Vagina (tissue), 2 donors: ENCODE measurements at regions not wholly inside any gene's neighbourhood (a gene's known extent, or its start where the extent isn't known, plus 50 kb on each side); places are given as distances from the start of the nearest gene placed in this dataset.

Experiments used
- CTCF ChIP-seq, 3 experiments: fragments of 450-650 bp in 2 of 3; fragments of 200-600 bp in 1 of 3; sonication (generic) in 1 of 3; IDR thresholded peaks; one replicate each; pipeline ENCODE4 v1.5.1; 2017 to 2019; ENCODE audit warnings: antibody characterized with exemption in 3 of 3, mild to moderate bottlenecking in 2 of 3, moderate library complexity in 2 of 3
- POLR2A ChIP-seq, 2 donors: fragments of 450-650 bp; IDR thresholded peaks; one replicate each; pipeline ENCODE4 v1.6.1; 2017; ENCODE audit warnings: antibody characterized with exemption in 2 of 2, mild to moderate bottlenecking in 2 of 2, moderate library complexity in 2 of 2
- POLR2AphosphoS5 ChIP-seq, 2 donors: sonication (generic); formaldehyde crosslinking; IDR thresholded peaks; one replicate each; pipeline ENCODE4 v1.9.0; 2017; ENCODE audit warnings: antibody characterized with exemption in 2 of 2, mild to moderate bottlenecking in 2 of 2, low read depth in 1 of 2; ENCODE audit not compliant: insufficient read depth in 1 of 2

- no peak for TF ChIP-seq POLR2AphosphoS5 (IDR thresholded peaks at IDR 0.05; ENCODE audit: insufficient read depth in 1 of 2, low read depth in 1 of 2)
- TF ChIP-seq CTCF (IDR thresholded peaks at IDR 0.05) = no peak
- TF ChIP-seq POLR2A (IDR thresholded peaks at IDR 0.05) = no peak
These were observed 73.4 kb upstream of the FOXE1 start for GRCh38 chr9:97779608-97780007.
